ENCODE measurements at regions not wholly inside any gene's neighbourhood (a gene's known extent, or its start where the extent isn't known, plus 50 kb on each side); places are given as distances from the start of the nearest gene placed in this dataset.

GRCh38 chr5:106865279-106865678 is 805.5 kb downstream of the EFNA5 start:
- TF ChIP-seq, protein P1, sequence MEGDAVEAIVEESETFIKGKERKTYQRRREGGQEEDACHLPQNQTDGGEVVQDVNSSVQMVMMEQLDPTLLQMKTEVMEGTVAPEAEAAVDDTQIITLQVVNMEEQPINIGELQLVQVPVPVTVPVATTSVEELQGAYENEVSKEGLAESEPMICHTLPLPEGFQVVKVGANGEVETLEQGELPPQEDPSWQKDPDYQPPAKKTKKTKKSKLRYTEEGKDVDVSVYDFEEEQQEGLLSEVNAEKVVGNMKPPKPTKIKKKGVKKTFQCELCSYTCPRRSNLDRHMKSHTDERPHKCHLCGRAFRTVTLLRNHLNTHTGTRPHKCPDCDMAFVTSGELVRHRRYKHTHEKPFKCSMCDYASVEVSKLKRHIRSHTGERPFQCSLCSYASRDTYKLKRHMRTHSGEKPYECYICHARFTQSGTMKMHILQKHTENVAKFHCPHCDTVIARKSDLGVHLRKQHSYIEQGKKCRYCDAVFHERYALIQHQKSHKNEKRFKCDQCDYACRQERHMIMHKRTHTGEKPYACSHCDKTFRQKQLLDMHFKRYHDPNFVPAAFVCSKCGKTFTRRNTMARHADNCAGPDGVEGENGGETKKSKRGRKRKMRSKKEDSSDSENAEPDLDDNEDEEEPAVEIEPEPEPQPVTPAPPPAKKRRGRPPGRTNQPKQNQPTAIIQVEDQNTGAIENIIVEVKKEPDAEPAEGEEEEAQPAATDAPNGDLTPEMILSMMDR (IDR thresholded peaks at IDR 0.05; ENCODE audit: low read depth, low read length): no peak
- TF ChIP-seq EZH2phosphoT487 (IDR thresholded peaks at IDR 0.05; ENCODE audit: low read depth): no peak
